MG63 (cell line): ENCODE measurements at regions not wholly inside any gene's neighbourhood (a gene's known extent, or its start where the extent isn't known, plus 50 kb on each side); places are given as distances from the start of the nearest gene placed in this dataset.
"Not testable (repeated sequence)": the region's sequence is repeated elsewhere in the genome, so short reads cannot be mapped to it uniquely, and the experiment has no call there.

Experiments used
- DNase-seq: peaks from one replicate; pipeline ENCODE4 v3.0.0-alpha.2; 2020
- H3K27me3 ChIP-seq: fragments of 250-450 bp; sonication (Bioruptor Pico); 2 replicates; pipeline ENCODE4 v1.5.1; 2020; ENCODE audit warnings: mild to moderate bottlenecking, moderate library complexity
- H3K36me3 ChIP-seq: fragments of 250-450 bp; sonication (Bioruptor Pico); 2 replicates; pipeline ENCODE4 v1.5.1; 2020; ENCODE audit warnings: mild to moderate bottlenecking, moderate library complexity
- H3K4me3 ChIP-seq: fragments of 250-450 bp; sonication (Bioruptor Pico); 2 replicates; pipeline ENCODE4 v1.5.1; 2020; ENCODE audit warnings: mild to moderate bottlenecking, moderate library complexity
- H3K9me3 ChIP-seq: fragments of 250-450 bp; sonication (Bioruptor Pico); 2 replicates; pipeline ENCODE4 v1.5.1; 2020; ENCODE audit warnings: mild to moderate bottlenecking, moderate library complexity

DNA sequence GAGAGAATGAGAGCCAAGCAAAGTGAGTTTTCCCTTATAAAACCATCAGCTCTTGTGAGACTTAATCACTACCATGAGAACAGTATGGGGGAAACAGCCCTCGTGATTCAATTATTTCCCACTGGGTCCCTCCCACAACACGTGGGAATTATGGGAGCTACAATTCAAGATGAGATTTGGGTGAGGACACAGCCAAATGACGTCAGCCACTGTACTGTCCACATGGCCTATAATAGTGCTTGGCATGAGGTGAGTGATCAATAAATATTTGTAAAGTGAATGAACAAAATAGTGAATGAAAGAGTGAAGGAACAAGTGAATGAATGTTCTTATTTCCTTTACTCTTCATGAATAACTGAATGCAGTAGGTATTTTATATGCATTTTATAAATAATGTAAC is 199.1 kb upstream of the GOT2 start:
- Histone ChIP-seq H3K27me3 (no peaks in the 10 kb centered on the region), H3K4me3 (no peak overlapping the region), H3K9me3 (peaks cover 14% of the 10 kb centered on the region; the same call in 1 of the 2 replicates), H3K36me3 (no peaks in the 10 kb centered on the region)
- DNase-seq, result no peak

DNA sequence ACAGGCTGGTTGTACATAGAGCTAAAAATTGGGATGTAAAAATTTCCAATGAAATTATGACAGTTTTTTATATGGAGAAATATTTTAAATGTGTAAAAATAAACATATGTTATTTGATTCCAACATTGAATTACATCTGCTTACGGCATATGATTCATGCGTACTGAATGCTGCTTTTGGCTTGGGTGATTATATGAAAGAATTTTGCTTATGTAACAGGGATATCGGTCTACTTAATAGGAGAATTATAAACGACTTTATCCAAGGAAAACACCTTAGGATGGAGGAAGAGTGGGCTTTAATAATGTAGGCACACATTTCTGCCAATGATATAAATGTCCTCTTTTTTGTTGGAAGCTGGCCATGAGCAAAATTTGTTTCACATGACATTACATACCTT is 197.3 kb upstream of the GOT2 start:
- peak; percentile 23 for DNase-seq
- H3K36me3 ChIP-seq, result no peaks in the 10 kb centered on the region
- no peak overlapping the region for H3K4me3 ChIP-seq
- H3K9me3 ChIP-seq, result peaks cover 14% of the 10 kb centered on the region; the same call in 1 of the 2 replicates
- H3K27me3 ChIP-seq, result no peaks in the 10 kb centered on the region

DNA sequence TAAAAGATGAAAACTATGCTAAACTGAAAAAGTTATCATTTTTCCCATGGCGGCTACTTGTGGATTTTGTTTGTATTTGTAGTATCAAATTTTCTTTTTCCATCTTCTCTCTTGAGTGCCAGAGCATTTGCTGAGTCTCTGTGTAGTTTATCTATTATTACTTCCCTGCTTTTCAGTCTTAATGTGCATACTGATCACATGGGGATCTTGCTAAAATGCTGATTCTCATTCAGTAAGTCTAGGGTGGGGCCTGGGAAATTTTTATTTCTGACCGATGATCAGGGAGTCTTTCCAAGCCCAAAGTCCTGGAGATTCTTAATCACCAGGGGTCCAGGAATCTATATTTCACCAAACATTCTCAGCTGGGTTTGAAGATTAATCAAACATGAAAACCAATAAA is 189.0 kb upstream of the GOT2 start:
- DNase-seq, result no peak

DNA sequence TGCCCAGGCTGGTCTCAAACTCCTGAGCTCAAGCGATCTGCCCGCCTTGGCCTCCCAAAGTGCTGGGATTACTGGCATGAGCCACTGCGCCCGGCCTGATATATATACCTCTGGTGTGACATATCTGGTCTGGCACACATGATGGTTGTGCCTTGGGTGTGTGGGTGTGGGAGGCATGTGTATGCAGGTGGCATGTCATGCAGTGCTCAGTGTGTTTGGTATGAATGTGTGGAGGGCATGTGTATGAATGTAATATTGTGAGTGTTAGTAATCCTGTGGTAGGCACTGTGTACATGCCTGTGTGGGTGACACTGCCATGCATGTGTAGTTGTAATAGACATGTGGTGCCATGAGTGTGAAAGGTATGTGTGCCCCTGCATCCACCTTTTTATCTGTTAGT is 179.3 kb upstream of the GOT2 start:
- no peak for DNase-seq
- Histone ChIP-seq H3K4me3 (no peak overlapping the region), H3K9me3 (peaks cover 13% of the 10 kb centered on the region), H3K36me3 (no peaks in the 10 kb centered on the region), H3K27me3 (no peaks in the 10 kb centered on the region)

More for the DNA sequence above, 189.0 kb upstream of the GOT2 start:
- Histone ChIP-seq H3K4me3 (no peak overlapping the region), H3K36me3 (no peaks in the 10 kb centered on the region), H3K9me3 (no peaks in the 10 kb centered on the region), H3K27me3 (no peaks in the 10 kb centered on the region)

DNA sequence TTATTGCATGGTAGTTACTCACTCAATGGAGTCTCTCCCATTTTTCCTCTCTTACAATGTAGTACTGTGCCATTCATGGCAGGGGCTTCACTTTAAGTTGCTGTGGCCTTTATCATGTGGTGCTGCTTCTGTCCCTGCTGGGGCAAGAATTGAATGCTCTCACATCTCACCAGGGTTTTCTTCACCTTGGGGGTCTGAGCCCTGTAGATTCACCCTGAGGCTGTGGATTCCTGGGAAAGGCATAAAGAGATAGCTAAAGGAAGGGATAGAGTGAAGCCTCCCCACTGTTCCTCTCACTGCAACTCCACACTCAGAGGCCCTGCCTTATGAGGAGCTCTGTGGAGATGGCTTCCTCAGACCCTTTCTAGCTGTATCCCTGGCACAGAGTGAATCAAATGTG is 178.5 kb upstream of the GOT2 start:
- Histone ChIP-seq H3K27me3 (no peaks in the 10 kb centered on the region), H3K9me3 (peaks cover 10% of the 10 kb centered on the region), H3K4me3 (no peak overlapping the region), H3K36me3 (no peaks in the 10 kb centered on the region)
- DNase-seq, result no peak

DNA sequence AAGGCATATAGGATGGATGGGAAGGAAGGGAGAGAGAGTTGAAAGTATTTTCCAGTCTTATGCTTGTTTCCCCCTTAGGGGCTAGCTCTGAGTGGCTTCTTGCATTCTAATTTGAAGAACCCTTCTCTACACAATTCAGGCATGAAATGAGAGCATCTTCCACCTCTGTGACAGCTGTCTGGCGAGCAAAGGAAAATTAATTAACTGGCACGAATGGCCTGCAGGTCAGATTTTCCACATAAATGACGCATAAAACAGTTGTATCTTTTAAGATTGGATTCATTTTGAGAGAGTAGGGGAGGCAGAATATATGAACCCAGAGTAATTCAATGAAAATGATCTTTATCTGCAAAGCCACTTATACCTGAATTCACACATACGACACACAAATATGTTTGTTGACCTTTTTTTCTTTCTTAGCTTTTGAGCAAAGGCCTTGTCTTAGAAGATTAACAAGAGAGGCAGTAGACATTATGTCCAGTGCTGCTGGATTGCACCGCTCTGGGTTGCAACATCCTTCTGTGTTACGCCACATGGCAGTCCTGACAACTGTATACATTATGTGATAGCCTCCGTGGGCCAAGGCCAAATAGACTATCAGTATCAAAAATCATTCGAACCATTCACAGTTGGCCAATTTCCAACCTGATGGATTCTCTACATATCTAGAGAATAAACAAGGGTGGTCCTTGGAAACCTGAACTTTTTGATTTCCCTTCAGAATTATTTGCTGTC is 173.0 kb upstream of the GOT2 start:
- H3K27me3 ChIP-seq, result no peaks in the 10 kb centered on the region
- DNase-seq, result no peak
- H3K4me3 ChIP-seq, result no peak overlapping the region
- H3K36me3 ChIP-seq, result no peaks in the 10 kb centered on the region
- no peaks in the 10 kb centered on the region for H3K9me3 ChIP-seq

DNA sequence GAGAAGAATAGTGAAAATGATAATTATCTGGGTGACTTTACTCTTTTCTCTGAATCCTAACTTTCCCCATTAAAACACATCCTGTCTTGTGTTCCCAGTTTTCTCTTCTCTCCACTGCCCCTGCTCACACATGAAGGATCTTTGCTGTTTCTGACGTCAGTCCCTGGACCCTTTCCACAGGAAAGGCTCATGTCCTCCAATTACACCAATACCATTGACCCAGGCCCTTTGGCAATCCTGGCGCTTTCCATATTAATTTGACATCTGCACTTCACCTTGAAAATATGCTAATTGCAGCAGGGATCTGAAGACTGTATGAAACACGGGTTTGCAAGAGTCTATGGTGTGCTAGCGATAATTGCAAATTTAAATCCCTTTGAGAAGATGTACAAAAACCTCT is 170.2 kb upstream of the GOT2 start:
- no peaks in the 10 kb centered on the region for H3K36me3 ChIP-seq
- no peaks in the 10 kb centered on the region for H3K9me3 ChIP-seq
- H3K27me3 ChIP-seq, result no peaks in the 10 kb centered on the region
- H3K4me3 ChIP-seq, result no peak overlapping the region
- DNase-seq, result peak; percentile 65

DNA sequence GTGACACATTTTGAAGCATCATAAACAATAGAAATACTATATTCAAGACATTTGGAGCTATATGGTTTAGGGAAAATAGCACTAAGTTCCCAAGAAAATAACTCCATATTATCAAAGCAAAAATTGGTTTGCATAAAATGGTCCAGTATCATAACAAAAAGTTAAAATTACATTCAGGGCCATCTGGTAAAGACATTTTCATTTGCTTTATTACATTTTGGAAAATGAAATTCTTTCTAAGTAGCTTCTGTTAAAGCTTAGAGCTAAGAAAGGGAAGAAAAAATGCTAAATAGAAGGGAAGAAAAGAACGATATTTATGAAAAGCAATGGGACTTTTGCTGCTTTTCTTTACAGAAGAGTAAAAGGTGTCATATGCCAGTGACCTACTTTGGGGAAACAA is 155.4 kb upstream of the GOT2 start:
- no peak for DNase-seq
- no peaks in the 10 kb centered on the region for H3K27me3 ChIP-seq
- no peaks in the 10 kb centered on the region for H3K36me3 ChIP-seq
- no peaks in the 10 kb centered on the region for H3K9me3 ChIP-seq
- H3K4me3 ChIP-seq, result no peak overlapping the region

DNA sequence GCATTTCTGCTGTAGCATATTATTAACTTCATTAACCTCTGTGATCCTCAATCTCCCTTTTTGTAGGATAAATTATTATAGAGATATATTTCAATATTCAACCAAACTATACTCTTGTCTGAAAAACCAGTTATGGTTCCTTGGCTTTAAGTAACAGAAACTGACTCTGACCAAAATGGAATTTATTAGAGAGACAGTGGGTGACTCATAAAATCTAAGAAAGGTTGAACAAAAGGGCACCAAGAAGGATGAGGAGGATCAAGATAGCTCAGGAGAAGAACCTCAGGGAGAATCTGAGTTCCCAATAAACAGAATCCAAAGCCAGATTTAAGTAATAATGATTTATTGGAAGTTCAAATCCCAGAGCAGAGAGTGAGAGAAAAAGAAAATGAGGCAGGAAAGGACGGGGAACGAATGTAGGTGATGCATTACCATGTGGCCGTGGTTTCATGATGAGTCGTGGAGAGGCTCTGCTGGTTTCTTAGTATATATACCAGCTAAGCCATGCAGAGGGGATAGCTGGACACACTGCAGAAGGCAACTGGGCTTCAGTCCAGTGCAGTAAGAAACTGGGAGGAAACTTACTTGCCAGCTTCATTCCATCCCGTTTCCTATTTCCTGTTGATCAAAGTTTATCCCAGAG is 151.5 kb upstream of the GOT2 start:
- no peaks in the 10 kb centered on the region for H3K9me3 ChIP-seq
- DNase-seq, result peak; percentile 80
- no peaks in the 10 kb centered on the region for H3K36me3 ChIP-seq
- H3K27me3 ChIP-seq, result no peaks in the 10 kb centered on the region
- H3K4me3 ChIP-seq, result no peak overlapping the region

DNA sequence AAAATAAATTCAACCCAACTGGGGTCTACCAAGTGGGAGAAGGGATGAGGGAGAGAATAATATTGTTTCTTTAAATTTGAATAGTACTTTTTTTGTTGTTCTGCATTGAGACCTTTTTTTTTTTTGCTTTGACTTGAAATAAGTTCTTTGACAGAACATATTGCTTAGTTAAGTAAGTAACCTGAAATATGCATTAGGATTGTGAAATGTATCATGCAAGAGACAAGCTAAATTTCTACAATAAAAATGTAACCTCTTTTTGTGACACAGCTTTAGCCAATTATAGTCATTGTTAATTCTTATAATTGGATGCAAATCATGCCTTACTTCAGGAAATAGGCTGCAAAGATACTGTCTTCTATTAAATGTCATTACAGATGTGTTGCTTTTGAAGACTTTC is 150.0 kb upstream of the GOT2 start:
- Histone ChIP-seq H3K36me3 (no peaks in the 10 kb centered on the region), H3K27me3 (no peaks in the 10 kb centered on the region), H3K4me3 (no peak overlapping the region), H3K9me3 (peaks cover 4% of the 10 kb centered on the region; the same call in 1 of the 2 replicates)
- no peak for DNase-seq

DNA sequence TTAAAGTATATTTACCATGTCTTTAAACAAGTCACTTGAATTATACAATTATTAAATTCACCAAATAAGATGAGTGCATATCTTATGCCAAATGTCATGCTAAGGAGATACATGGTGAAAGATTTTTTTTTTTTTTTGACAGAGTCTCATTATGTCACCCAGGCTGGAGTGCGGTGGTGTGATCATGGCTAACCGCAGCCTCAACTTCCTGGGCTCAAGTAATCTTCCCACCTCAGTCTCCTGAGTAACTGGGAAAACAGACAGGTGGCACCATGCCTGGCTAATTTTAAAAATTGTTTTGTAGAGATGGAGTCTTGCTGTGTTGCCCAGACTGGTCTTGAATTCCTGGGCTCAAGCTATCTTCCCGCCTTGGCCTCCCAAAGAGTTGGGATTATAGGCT is 149.0 kb upstream of the GOT2 start:
- peaks cover 7% of the 10 kb centered on the region for H3K9me3 ChIP-seq

DNA sequence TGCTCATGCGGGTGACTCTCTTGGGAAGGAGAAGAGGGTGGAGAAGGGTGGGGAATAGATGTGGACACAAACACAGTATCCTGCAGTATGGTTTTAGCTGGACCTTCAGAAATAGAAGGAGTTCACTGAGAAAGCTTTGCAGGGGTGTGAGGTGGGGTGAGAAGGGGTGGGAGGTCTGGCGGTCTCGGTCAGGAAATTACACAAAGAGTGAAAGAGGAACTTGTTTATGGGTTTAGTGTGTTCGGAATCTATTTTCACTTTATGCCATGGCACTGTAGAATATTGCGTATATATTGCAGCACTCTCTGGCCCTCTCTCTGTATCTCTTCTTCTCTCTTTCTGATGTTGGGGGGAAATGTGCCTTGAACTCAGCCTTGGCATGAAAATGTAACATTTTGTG is 148.2 kb upstream of the GOT2 start:
- Histone ChIP-seq H3K4me3 (no peak overlapping the region), H3K36me3 (no peaks in the 10 kb centered on the region), H3K9me3 (peaks cover 14% of the 10 kb centered on the region), H3K27me3 (no peaks in the 10 kb centered on the region)
- DNase-seq, result no peak

More for the DNA sequence above, 149.0 kb upstream of the GOT2 start:
- DNase-seq, result no peak
- H3K27me3 ChIP-seq, result no peaks in the 10 kb centered on the region
- H3K4me3 ChIP-seq, result no peak overlapping the region
- no peaks in the 10 kb centered on the region for H3K36me3 ChIP-seq

DNA sequence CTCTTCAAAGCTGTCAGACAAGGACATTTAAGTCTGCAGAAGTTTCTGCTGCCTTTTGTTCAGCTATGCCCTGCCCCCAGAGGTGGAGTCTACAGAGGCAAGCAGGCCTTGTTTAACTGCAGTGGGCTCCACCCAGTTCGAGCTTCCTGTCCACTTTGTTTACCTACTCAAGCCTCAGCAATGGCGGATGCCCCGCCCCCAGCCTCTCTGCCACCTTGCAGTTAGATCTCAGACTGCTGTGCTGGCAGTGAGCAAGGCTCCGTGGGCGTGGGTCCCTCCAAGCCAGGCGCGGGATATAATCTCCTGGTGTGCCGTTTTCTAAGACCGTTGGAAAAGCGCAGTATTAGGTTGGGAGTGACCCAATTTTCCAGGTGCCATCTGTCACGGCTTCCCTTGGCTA is 144.5 kb upstream of the GOT2 start:
- not testable (repeated sequence) for DNase-seq, H3K36me3 ChIP-seq, H3K4me3 ChIP-seq, H3K27me3 ChIP-seq
- H3K9me3 ChIP-seq, result peaks cover 21% of the 10 kb centered on the region

DNA sequence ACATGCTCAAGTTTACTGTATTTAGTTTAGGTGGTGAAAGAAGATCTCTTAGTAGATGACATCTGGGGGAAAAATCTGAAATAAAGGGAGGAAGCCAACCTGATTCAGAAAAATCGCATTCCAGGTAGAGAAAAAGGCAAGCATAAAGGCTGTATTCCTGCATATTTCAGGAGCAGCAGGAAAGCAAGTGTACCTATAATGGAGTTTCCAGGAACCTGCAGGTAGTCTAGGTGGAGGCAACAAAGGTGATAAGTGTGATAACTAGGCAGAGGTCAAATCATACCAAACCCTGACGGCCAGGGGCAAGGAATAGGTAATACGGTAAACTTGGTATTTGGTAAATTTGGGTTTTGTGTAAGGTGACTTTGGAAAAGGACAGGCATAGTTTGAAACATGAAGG is 132.8 kb upstream of the GOT2 start:
- no peak for DNase-seq
- no peaks in the 10 kb centered on the region for H3K27me3 ChIP-seq
- H3K36me3 ChIP-seq, result no peaks in the 10 kb centered on the region
- no peaks in the 10 kb centered on the region for H3K9me3 ChIP-seq
- H3K4me3 ChIP-seq, result no peak overlapping the region

DNA sequence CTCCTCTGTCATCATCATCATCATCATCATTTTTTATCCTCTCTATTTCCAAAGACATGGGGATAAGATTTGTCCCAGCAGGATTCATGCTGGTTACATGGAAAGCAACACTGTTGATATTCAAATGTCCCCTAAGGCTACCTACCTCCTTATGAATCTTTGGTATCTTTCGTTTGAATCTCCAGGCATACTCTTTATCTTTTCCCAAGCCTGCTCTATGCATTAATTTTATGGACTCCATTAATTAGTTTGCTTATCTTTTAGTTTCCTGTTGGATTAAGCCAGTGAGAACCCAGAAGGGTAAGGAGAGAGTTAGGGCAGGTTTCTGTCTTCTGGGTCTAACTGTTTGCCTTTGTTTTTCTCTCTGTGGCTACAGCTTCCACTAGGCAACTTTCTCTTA is 129.6 kb upstream of the GOT2 start:
- Histone ChIP-seq H3K27me3 (no peaks in the 10 kb centered on the region), H3K36me3 (no peaks in the 10 kb centered on the region), H3K4me3 (no peak overlapping the region), H3K9me3 (no peaks in the 10 kb centered on the region)
- no peak for DNase-seq

DNA sequence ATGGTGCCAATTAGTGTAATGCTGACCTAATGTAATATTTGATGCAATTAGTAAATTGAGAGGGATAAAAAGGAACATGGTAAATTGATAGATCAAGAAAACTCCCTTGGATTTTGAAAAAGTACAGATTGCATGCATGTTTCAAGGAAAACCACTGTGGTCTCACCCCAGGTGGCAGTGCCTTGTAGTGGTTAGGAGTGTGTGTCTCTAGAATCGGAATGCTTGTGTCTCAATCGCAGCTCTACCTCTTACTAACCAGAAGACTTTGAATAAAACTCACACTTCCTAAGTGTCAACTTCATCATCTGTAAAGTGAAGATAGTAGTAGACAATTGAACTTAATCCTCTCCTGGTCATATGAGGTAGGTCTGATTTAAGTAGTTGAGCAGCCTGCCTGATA is 128.9 kb upstream of the GOT2 start:
- no peak for DNase-seq
- Histone ChIP-seq H3K4me3 (no peak overlapping the region), H3K9me3 (no peaks in the 10 kb centered on the region; the same call in 1 of the 2 replicates), H3K36me3 (no peaks in the 10 kb centered on the region), H3K27me3 (no peaks in the 10 kb centered on the region)

DNA sequence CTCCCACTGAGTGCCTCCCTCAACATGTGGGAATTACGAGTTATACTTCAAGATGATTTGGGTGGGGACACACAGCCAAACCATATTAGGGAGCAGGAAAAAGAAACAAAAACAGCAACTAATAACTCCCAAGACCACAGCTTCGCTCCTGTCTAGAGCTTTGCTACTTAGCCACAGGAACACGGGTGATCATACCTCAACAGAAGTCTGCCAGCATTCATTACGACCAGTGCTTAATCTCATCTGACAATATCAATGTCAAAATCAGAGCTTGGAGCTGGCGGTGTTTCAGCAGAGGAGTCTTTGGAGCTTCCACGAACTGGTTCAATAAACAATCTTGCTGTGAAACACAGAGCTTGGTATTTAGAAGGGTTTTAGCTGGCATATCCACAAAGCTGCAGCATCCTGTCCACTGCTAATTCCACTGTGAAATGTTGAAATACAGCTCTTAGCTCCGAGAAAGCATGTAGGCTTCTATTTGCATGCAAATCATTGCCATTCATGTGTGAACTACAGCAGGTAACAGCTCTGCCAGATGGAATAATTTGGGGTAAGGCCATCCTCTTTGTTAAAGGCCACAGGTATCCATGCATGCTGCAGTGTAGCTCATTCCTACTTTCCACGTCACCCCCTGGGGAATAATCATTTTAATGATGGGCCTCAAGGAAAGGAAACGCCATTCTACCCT is 128.4 kb upstream of the GOT2 start:
- H3K27me3 ChIP-seq, result no peaks in the 10 kb centered on the region
- peak; percentile 38 for DNase-seq
- no peaks in the 10 kb centered on the region for H3K36me3 ChIP-seq
- no peaks in the 10 kb centered on the region; the same call in 1 of the 2 replicates for H3K9me3 ChIP-seq
- H3K4me3 ChIP-seq, result no peak overlapping the region
